ENCODE measurements at regions not wholly inside any gene's neighbourhood (a gene's known extent, or its start where the extent isn't known, plus 50 kb on each side); places are given as distances from the start of the nearest gene placed in this dataset.

GRCh38 chr15:87154761-87155160 lies 1075.1 kb downstream of the AGBL1 start:
- no peak for TF ChIP-seq CTCF (conservative IDR thresholded peaks at IDR 0.05; ENCODE audit: low read length)
- no peak for TF ChIP-seq EZH2phosphoT487 (IDR thresholded peaks at IDR 0.05; ENCODE audit: borderline replicate concordance, low read depth, low read length)

All from OCI-LY7 (cell line).